Skin epidermis (tissue), 12 donors: ENCODE measurements at regions not wholly inside any gene's neighbourhood (a gene's known extent, or its start where the extent isn't known, plus 50 kb on each side); places are given as distances from the start of the nearest gene placed in this dataset.
A peak's percentile ranks its signal among the peaks of the same experiment; 100 is the strongest.
"Not testable (repeated sequence)": the region's sequence is repeated elsewhere in the genome, so short reads cannot be mapped to it uniquely, and the experiment has no call there.

Source experiments
- H3K27ac ChIP-seq, 21 experiments: fragments of 200-600 bp; sonication (generic) in 11 of 21; one replicate each; pipeline ENCODE4 v1.5.0; 2020; ENCODE audit warnings: mild to moderate bottlenecking in 3 of 21, inconsistent platforms in 2 of 21, moderate library complexity in 2 of 21
- H3K4me3 ChIP-seq, 7 experiments: fragments of 200-600 bp; sonication (generic) in 2 of 7; one replicate each; pipeline ENCODE4 v1.5.0; 2020; ENCODE audit warnings: inconsistent platforms in 2 of 7, mild to moderate bottlenecking in 2 of 7, moderate library complexity in 1 of 7

DNA sequence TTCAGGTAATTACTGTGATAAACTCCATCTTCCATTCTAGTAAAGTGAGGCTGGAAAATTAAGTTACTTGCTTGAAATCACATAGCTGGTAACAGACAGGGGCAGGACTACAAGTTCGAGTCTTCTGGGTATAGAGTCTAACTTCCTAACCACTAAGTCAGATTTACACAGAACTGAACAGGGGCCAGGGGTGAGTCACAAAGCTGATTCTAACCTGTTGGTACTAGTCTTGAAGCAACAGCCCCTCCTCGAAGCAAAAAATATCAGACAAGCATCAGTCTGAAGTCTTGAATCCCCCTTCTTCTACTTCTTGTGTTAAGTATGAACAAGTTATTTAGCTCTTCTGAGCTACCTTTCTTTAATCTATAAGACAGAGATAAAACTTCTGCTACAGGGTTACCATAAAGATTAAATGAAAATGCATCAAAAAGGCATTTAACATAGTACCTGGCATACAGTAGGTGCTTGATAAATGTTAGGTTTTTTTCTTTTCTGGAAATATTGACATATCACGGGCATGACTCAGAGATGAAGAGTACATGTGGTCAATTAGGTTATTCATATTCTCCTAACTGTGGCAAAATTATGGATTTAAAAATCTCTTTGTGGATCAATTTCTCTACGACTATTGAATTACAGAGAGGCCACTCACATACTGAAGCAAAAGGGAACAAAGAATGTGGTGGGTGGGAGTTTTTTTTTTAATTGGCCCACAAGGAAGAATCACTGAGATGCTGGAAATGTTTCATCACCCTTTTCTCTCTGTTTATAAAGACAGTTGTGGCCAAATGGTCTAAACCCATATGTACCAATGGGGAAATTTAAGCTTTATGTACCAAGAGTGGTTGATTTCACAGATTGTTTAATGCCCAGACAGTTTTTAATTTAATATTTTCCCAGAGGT lies 266.9 kb upstream of the DYNLRB2 start:
- Histone ChIP-seq H3K4me3 (no peak overlapping the region), H3K27ac (peak overlapping the region in 3 of 21 experiments; percentile 13 to 58 (median 19))

GRCh38 chr16:80265624-80266306 lies 275.0 kb upstream of the DYNLRB2 start:
- Histone ChIP-seq H3K4me3 (no peak overlapping the region), H3K27ac (no peak overlapping the region)

- H3K4me3 ChIP-seq, result no peak overlapping the region
- no peak overlapping the region for H3K27ac ChIP-seq
These were observed 276.7 kb upstream of the DYNLRB2 start for GRCh38 chr16:80263848-80264694.

- Histone ChIP-seq H3K4me3 (no peak overlapping the region), H3K27ac (no peak overlapping the region)
These were observed 277.5 kb upstream of the DYNLRB2 start for GRCh38 chr16:80263181-80263823.

- no peak overlapping the region for H3K27ac ChIP-seq
- no peak overlapping the region for H3K4me3 ChIP-seq
These were observed 279.9 kb upstream of the DYNLRB2 start for GRCh38 chr16:80260906-80261311.

DNA sequence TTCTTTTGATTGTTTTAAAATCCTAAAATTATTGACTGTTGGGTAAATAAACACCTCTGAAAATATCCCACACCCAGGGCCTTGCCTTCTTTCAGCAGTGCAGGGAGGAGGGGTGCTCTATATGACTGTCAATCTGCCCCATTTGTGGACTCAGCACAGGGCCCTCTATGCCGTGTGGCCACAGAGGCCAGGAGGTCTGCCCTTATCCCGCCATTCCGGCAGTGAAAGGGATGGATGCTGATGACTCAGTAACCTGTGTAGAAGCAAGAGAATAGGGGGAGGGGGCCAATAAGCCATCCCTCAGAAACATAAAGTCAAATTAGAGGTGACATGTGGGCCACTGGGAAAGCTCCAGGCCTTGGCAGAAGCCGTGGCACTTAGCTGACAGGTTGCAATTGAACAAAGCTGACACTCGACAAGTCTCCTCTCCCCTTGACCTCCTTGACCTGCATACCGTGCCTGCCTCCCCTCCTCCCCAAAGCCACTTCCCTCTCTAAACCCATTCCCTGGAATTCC lies 281.4 kb upstream of the DYNLRB2 start:
- Histone ChIP-seq H3K27ac (no peak overlapping the region), H3K4me3 (no peak overlapping the region)

GRCh38 chr16:80258407-80258806 lies 282.4 kb upstream of the DYNLRB2 start:
- Histone ChIP-seq H3K4me3 (no peak overlapping the region), H3K27ac (no peak overlapping the region)

GRCh38 chr16:80254970-80255369 lies 285.8 kb upstream of the DYNLRB2 start:
- Histone ChIP-seq H3K4me3 (no peak overlapping the region), H3K27ac (no peak overlapping the region)

DNA sequence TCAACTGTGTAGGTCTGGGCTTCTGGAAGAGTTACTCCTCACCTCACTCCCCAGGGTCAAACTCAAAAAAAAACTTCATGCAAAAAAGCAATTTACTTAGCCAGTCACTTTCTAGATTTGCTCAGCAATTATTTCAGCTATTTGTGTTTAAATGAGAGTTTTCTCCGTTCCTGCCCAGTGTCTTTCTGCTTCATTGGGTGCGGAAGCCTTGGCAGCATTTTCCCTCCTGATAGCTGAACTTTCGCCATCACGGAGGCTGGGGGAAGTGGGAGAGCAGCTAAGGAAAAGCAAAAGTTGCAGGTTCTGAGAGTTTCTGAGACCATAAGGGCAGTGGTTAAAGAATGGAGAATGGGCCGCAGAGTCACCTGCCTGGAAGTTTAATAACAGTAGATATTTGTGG lies 287.1 kb upstream of the DYNLRB2 start:
- no peak overlapping the region for H3K4me3 ChIP-seq
- H3K27ac ChIP-seq, result no peak overlapping the region

- no peak overlapping the region for H3K27ac ChIP-seq
- no peak overlapping the region for H3K4me3 ChIP-seq
These were observed 290.4 kb upstream of the DYNLRB2 start for GRCh38 chr16:80250381-80250780.

- not testable (repeated sequence) for H3K27ac ChIP-seq, H3K4me3 ChIP-seq
These were observed 297.5 kb upstream of the DYNLRB2 start for GRCh38 chr16:80243303-80243702.

- not testable (repeated sequence) for H3K4me3 ChIP-seq
These were observed 298.5 kb upstream of the DYNLRB2 start for GRCh38 chr16:80242279-80242678.

GRCh38 chr16:80233097-80233835 lies 307.5 kb upstream of the DYNLRB2 start:
- Histone ChIP-seq H3K27ac (no peak overlapping the region), H3K4me3 (no peak overlapping the region)

More at GRCh38 chr16:80242279-80242678, 298.5 kb upstream of the DYNLRB2 start:
- H3K27ac ChIP-seq, result not testable (repeated sequence)

DNA sequence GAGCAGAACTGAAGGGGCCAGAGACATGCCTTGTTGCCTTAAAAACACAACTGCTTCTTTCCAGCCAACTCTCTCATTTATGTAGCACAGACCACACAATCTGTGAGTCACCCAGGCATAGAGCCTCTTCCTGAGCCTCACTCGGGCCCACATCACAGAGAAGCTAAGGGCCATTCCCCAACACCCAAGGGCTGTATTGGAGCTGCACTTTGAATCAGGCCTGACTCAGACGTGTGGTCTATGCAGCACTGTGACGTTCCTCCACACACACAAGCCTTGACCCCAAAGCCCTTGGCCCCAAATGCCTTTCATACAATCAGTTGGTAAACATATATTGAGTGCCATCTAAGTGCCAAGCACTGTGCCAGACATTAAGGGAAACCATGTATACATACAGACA lies 308.9 kb upstream of the DYNLRB2 start:
- Histone ChIP-seq H3K4me3 (no peak overlapping the region), H3K27ac (peak overlapping the region in 7 of 21 experiments; percentile 24 to 56 (median 41))

DNA sequence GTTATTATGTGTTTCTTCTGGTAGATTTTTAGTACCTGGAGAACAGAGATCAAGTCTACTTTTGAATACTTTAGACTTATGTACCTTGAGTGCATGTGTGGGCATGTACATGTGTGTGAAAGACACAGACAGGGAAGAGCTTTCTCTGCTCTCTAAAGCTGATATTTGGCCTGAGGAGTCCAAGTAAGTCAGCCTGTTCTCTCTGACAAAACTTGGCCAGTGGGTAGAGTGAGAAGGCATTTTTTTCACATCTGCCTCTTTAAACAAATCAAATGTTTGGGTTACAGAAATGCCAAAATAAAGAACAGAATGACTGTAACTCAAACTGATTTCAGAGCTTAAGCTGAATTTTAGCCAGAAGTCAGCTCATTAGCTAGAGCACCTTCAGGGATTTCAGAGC lies 309.7 kb upstream of the DYNLRB2 start:
- Histone ChIP-seq H3K4me3 (no peak overlapping the region), H3K27ac (peak overlapping the region in 9 of 21 experiments; percentile 13 to 56 (median 32))

DNA sequence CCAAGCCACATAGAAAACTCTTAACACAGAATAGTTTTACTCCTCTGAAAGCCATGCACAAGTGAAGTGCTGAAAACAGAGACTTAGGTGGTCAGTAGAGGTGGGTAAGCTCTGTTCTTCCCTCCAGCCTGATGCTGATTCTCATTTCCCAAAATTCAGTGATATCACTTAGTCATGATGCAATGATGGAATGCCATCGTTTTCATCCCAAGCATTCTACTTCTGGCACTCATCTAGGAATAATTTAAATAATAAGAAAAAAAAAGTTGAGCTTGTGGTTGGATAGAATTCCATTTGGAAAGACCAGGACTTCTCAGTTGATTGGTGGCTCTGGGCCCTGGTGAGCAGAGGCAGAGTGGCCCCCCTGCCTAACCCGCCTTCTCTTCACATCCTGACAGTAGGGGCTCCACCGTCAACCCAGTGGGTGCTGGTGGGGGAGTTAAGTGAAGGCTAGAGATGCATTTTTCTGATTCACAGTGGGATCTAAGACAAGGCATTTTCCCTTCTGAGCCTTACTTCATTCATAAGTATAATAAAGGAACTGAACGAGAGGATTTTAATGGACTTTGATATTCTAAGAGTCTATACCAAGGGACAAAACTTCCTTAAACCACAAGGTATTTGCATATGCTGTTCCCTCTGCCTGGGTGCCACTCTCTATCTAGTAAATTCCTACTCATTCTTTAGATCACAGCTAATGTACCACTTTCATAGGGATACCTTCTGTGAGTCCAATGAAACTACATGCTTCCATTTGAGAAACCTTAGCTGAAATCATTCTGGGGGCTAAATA lies 310.3 kb upstream of the DYNLRB2 start:
- H3K27ac ChIP-seq, result peak overlapping the region in 8 of 21 experiments; percentile 13 to 56 (median 34)
- no peak overlapping the region for H3K4me3 ChIP-seq

DNA sequence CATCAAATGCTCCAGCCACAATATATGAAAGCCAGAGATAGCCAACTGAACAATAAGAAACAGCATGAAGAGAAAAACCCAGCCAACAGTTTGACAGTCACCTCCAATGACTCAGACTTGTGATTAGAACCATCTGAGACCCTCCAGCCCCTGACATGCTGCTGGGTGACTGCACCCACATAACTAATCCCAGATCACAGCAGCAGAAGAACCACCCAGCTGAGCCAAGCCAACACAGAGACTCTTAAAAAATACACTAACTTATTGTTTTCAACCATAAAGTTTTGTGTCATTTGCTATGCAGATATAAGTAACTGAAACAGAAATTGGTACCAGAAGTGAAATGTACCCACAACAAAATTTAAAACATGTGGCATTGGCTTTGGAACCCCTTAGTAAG lies 314.3 kb upstream of the DYNLRB2 start:
- H3K4me3 ChIP-seq, result no peak overlapping the region
- no peak overlapping the region for H3K27ac ChIP-seq

DNA sequence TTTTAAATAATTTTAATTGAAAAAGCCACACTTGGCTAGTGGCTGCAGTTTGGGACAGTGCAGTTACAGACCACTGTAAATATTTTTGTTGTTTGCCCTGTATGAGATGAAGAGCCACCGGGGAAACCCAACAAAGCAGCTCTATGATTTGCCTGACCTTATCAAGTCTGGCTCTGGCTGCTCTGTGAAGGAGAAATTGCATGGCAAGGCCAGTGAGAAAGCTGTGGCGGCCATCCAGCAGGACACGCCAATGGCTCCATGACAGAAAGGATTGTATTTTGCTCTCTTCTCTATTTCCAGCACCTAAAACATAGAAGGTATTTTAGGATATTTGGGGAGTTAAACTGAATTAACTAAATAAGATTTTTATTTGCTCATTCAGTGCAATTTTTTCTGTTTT lies 330.0 kb upstream of the DYNLRB2 start:
- Histone ChIP-seq H3K4me3 (no peak overlapping the region), H3K27ac (no peak overlapping the region)
